H1 (cell line): ENCODE measurements at regions not wholly inside any gene's neighbourhood (a gene's known extent, or its start where the extent isn't known, plus 50 kb on each side); places are given as distances from the start of the nearest gene placed in this dataset.
"Not testable (repeated sequence)": the region's sequence is repeated elsewhere in the genome, so short reads cannot be mapped to it uniquely, and the experiment has no call there.

ENCODE experiments used
- CTCF ChIA-PET: fragments of 300-600 bp; sonication (Branson Sonifier 250); formaldehyde crosslinking; loops from one replicate; lab custom pipeline; 2021; ENCODE audit not compliant: partially characterized antibody; lab: Charles Lee
- POLR2A ChIA-PET: fragments of 300-600 bp; sonication (Branson Sonifier 250); formaldehyde crosslinking; loops from one replicate; lab custom pipeline; 2021; ENCODE audit warnings: inconsistent platforms; ENCODE audit not compliant: partially characterized antibody; lab: Charles Lee
- DNase-seq, 2 experiments: peaks; one replicate each; pipeline versions ENCODE4 v3.0.0 to v3.0.0-alpha.2; 2010 to 2022; ENCODE audit warnings: low spot score in 2 of 2, low read depth in 1 of 2, mixed read lengths in 1 of 2
- FAIRE-seq: peaks from 2 replicates; lab custom pipeline; 2011; peaks lifted over from hg19 to GRCh38; lab: Jason Lieb, UNC
- H2AFZ ChIP-seq: 2 replicates; pipeline ENCODE4 v1.8.1; 2012; ENCODE audit warnings: low read length, inconsistent platforms
- H2AK5ac ChIP-seq: 2 replicates; pipeline ENCODE4 v1.6.1; 2013; ENCODE audit warnings: low read depth, low read length
- H2BK120ac ChIP-seq: replicated peaks from 2 replicates; pipeline ENCODE3; 2013; ENCODE audit warnings: low read depth, low read length, inconsistent platforms
- H2BK12ac ChIP-seq: 2 replicates; pipeline ENCODE4 v1.6.1; 2013; ENCODE audit warnings: low read depth, low read length
- H2BK15ac ChIP-seq: 2 replicates; pipeline ENCODE4 v1.6.1; 2013; ENCODE audit warnings: low read length
- H2BK20ac ChIP-seq: 2 replicates; pipeline ENCODE4 v1.6.1; 2013; ENCODE audit warnings: low read length
- H2BK5ac ChIP-seq: 2 replicates; pipeline ENCODE4 v1.6.1; 2013; ENCODE audit warnings: low read depth, low read length
- H3K14ac ChIP-seq: 2 replicates; pipeline ENCODE4 v1.6.1; 2013; ENCODE audit warnings: inconsistent platforms; ENCODE audit not compliant: insufficient read length
- H3K18ac ChIP-seq: 2 replicates; pipeline ENCODE4 v1.6.1; 2013; ENCODE audit warnings: low read length; ENCODE audit errors: extremely low read depth
- H3K23ac ChIP-seq: 2 replicates; pipeline ENCODE4 v1.6.1; 2013; ENCODE audit warnings: inconsistent platforms; ENCODE audit not compliant: insufficient read length
- H3K23me2 ChIP-seq: 2 replicates; pipeline ENCODE4 v1.6.1; 2013; ENCODE audit warnings: low read depth, low read length
- H3K27ac ChIP-seq: 2 replicates; pipeline ENCODE4 v1.6.1; 2011; ENCODE audit warnings: low read depth, low read length, inconsistent platforms
- H3K27me3 ChIP-seq, 4 experiments: replicated peaks in 1 of 4; 1 replicate in 1 of 4; 2 replicates in 3 of 4; pipeline versions ENCODE4 v1.6.1 to v1.8.1; 2011 to 2013; ENCODE audit warnings: low read length in 3 of 4, mild to moderate bottlenecking in 3 of 4, inconsistent platforms in 2 of 4, mixed read lengths in 2 of 4, moderate library complexity in 1 of 4; ENCODE audit not compliant: control insufficient read depth in 3 of 4, insufficient read depth in 3 of 4; ENCODE audit errors: extremely low read depth in 1 of 4
- H3K36me3 ChIP-seq, 4 experiments: 2 replicates each; pipeline versions ENCODE4 v1.6.1 to v1.8.1; 2011 to 2013; ENCODE audit warnings: mild to moderate bottlenecking in 4 of 4, low read length in 3 of 4, moderate library complexity in 2 of 4, control low read depth in 1 of 4, inconsistent platforms in 1 of 4; ENCODE audit not compliant: insufficient read depth in 4 of 4, control insufficient read depth in 2 of 4
- H3K4ac ChIP-seq: replicated peaks from 2 replicates; pipeline ENCODE3; 2013; ENCODE audit warnings: low read length, low read depth, mixed read lengths, inconsistent platforms; ENCODE audit not compliant: insufficient read length
- H3K4me1 ChIP-seq, 4 experiments: replicated peaks in 1 of 4; 1 replicate in 1 of 4; 2 replicates in 3 of 4; pipeline versions ENCODE4 v1.6.1 to v1.8.1; 2011 to 2013; ENCODE audit warnings: low read length in 3 of 4, inconsistent platforms in 2 of 4, mixed read lengths in 1 of 4; ENCODE audit not compliant: insufficient read depth in 4 of 4, control insufficient read depth in 3 of 4
- H3K4me2 ChIP-seq, 2 experiments: 2 replicates each; pipeline versions ENCODE4 v1.6.1 to v1.8.1; 2011 to 2013; ENCODE audit warnings: low read depth in 2 of 2, low read length in 2 of 2, control low read depth in 1 of 2, inconsistent platforms in 1 of 2, mild to moderate bottlenecking in 1 of 2; ENCODE audit not compliant: insufficient read depth in 1 of 2
- H3K4me3 ChIP-seq, 4 experiments: fragments of 200-600, 300-600 bp in 1 of 4; sonication (generic), shearing (Covaris generic), sonication (Bioruptor Twin) in 1 of 4; 2 replicates each; pipeline versions ENCODE4 v1.5.1 to v1.8.1; 2011 to 2016; ENCODE audit warnings: low read length in 4 of 4, low read depth in 3 of 4, control low read depth in 2 of 4, inconsistent platforms in 2 of 4, mild to moderate bottlenecking in 2 of 4, mixed read lengths in 1 of 4, moderate library complexity in 1 of 4; ENCODE audit not compliant: insufficient read depth in 2 of 4; ENCODE audit errors: extremely low read depth in 1 of 4
- H3K56ac ChIP-seq: replicated peaks from 2 replicates; pipeline ENCODE3; 2013; ENCODE audit warnings: low read depth, mild to moderate bottlenecking, mixed read lengths, low read length, inconsistent platforms; ENCODE audit not compliant: insufficient read length
- H3K79me1 ChIP-seq: 2 replicates; pipeline ENCODE4 v1.6.1; 2013; ENCODE audit warnings: low read depth, low read length, control low read depth
- H3K79me2 ChIP-seq, 2 experiments: 2 replicates each; pipeline versions ENCODE4 v1.6.1 to v1.8.1; 2012 to 2013; ENCODE audit warnings: low read length in 2 of 2, mild to moderate bottlenecking in 2 of 2, inconsistent platforms in 1 of 2; ENCODE audit not compliant: insufficient read depth in 2 of 2, control insufficient read depth in 1 of 2
- H3K9ac ChIP-seq, 4 experiments: replicated peaks in 1 of 4; 1 replicate in 1 of 4; 2 replicates in 3 of 4; pipeline versions ENCODE4 v1.6.1 to v1.8.1; 2011 to 2013; ENCODE audit warnings: low read depth in 3 of 4, low read length in 3 of 4, control low read depth in 2 of 4, mild to moderate bottlenecking in 2 of 4, moderate library complexity in 2 of 4, inconsistent platforms in 1 of 4; ENCODE audit errors: extremely low read depth in 1 of 4
- H3K9me3 ChIP-seq, 2 experiments: 2 replicates each; pipeline versions ENCODE4 v1.6.1 to v1.8.1; 2012 to 2013; ENCODE audit warnings: mild to moderate bottlenecking in 2 of 2, moderate library complexity in 2 of 2, control low read depth in 1 of 2, inconsistent platforms in 1 of 2, low read depth in 1 of 2, low read length in 1 of 2, mixed read lengths in 1 of 2; ENCODE audit not compliant: insufficient read depth in 2 of 2
- H4K20me1 ChIP-seq, 2 experiments: replicated peaks in 1 of 2; 2 replicates each; pipeline versions ENCODE3 to v1.8.1; 2011 to 2013; ENCODE audit warnings: inconsistent platforms in 2 of 2, low read length in 2 of 2, mild to moderate bottlenecking in 1 of 2; ENCODE audit not compliant: insufficient read depth in 2 of 2, control insufficient read depth in 1 of 2
- H4K5ac ChIP-seq: 2 replicates; pipeline ENCODE4 v1.6.1; 2013; ENCODE audit warnings: low read length, low read depth, mixed read lengths, inconsistent platforms; ENCODE audit not compliant: insufficient read length
- H4K8ac ChIP-seq: 2 replicates; pipeline ENCODE4 v1.8.0; 2013; ENCODE audit warnings: mild to moderate bottlenecking, moderate library complexity, low read length, inconsistent platforms; ENCODE audit not compliant: insufficient read depth; ENCODE audit errors: extremely low read depth
- H4K91ac ChIP-seq: replicated peaks from 2 replicates; pipeline ENCODE3; 2013; ENCODE audit warnings: low read length, mixed read lengths, inconsistent platforms; ENCODE audit not compliant: insufficient read length
- WGBS, 2 experiments: shearing (Covaris generic) in 1 of 2; methylation state at CpG; one replicate each; pipeline versions ENCODE4 v1.1.6 to v1.1.7; 2013 to 2015; ENCODE audit warnings: low lambda C conversion rate in 2 of 2, mixed read lengths in 2 of 2, inconsistent platforms in 1 of 2, low coverage in 1 of 2, missing lambda C conversion rate in 1 of 2; ENCODE audit not compliant: insufficient replicate concordance in 2 of 2, insufficient coverage in 1 of 2, insufficient read length in 1 of 2; ENCODE audit errors: extremely low coverage in 1 of 2, missing lambda C conversion rate in 1 of 2; 5-methylcytosine and 5-hydroxymethylcytosine counted together

DNA sequence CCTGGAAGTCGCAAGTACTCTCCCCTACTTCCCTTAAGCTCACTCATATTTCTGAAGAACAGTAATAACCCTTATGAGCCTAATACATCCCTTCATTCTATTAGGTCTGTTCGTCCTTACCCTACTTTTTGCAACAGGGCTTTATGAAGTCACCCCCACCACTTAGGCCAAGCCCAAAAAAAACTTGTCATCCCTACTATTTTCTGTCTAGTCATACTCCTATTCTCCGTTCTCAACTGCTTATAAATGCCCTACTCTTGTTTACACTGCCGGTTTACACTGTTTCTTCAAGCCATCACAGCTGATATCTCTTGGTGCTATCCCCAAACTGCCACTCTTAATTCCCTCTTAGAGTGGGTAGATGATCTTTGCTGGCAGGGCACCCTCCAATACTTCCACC is 458.2 kb upstream of the GRM7 start:
- H3K9ac ChIP-seq, H4K91ac ChIP-seq, H3K27ac ChIP-seq, H3K23ac ChIP-seq, H2BK15ac ChIP-seq, H3K79me2 ChIP-seq, H2BK120ac ChIP-seq, H3K4me1 ChIP-seq, H2BK20ac ChIP-seq, H2AFZ ChIP-seq, H3K4me2 ChIP-seq, H3K4ac ChIP-seq, DNase-seq, H3K18ac ChIP-seq, H3K79me1 ChIP-seq, H2AK5ac ChIP-seq, H3K4me3 ChIP-seq, H2BK5ac ChIP-seq, H4K8ac ChIP-seq, H3K9me3 ChIP-seq, H3K14ac ChIP-seq, H3K36me3 ChIP-seq, H2BK12ac ChIP-seq, H3K23me2 ChIP-seq, H3K27me3 ChIP-seq, H3K56ac ChIP-seq, H4K5ac ChIP-seq, POLR2A ChIA-PET, H4K20me1 ChIP-seq, FAIRE-seq: not testable (repeated sequence)
- CTCF ChIA-PET, result interaction anchor here (0.7 kb wide), 1 partner anchor 370 kb away, joined by 3 read pairs; no protein-coding TSS in a partner anchor
- WGBS, 2 experiments, result 86% methylated on average over 4 of the region's 4 CpGs; no CpG with 5 or more reads in 1 of the 2 experiments

DNA sequence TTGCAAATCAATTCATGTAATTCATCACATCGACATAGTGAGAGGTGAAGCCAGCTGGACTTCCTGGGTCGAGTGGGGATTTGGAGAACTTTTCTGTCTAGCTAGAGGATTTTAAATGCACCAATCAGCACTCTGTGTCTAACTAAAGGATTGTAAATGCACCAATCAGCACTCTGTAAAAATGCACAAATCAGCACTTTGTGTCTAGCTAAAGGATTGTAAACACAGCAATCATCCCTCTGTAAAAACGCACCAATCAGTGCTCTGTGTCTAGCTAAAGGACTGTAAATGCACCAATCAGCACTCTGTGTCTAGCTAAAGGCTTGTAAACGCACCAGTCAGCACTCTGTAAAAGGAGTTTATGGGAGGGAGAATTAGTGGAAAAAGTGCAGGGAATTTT is 454.0 kb upstream of the GRM7 start:
- H3K79me1 ChIP-seq, H3K56ac ChIP-seq, H2AK5ac ChIP-seq, H3K18ac ChIP-seq, H3K27me3 ChIP-seq, H4K20me1 ChIP-seq, H3K9ac ChIP-seq, H3K9me3 ChIP-seq, H2BK120ac ChIP-seq, H3K79me2 ChIP-seq, H3K4me2 ChIP-seq, H2BK12ac ChIP-seq, H3K4me1 ChIP-seq, H3K4me3 ChIP-seq, POLR2A ChIA-PET, FAIRE-seq, H3K4ac ChIP-seq, H3K36me3 ChIP-seq, H4K5ac ChIP-seq, H3K14ac ChIP-seq, H2BK15ac ChIP-seq, H2BK20ac ChIP-seq, H2AFZ ChIP-seq, CTCF ChIA-PET, H3K27ac ChIP-seq, H4K8ac ChIP-seq, H2BK5ac ChIP-seq, DNase-seq, H3K23ac ChIP-seq, H3K23me2 ChIP-seq, H4K91ac ChIP-seq: not testable (repeated sequence)
- WGBS, 2 experiments, result 93% methylated on average over 4 of the region's 4 CpGs; no CpG with 5 or more reads in 1 of the 2 experiments
